Stomach (tissue), 4 donors: ENCODE measurements at regions not wholly inside any gene's neighbourhood (a gene's known extent, or its start where the extent isn't known, plus 50 kb on each side); places are given as distances from the start of the nearest gene placed in this dataset.

Source experiments
- CTCF ChIP-seq, 7 experiments: fragments of 450-650 bp in 4 of 7; fragments of 200-600 bp in 3 of 7; sonication (generic) in 3 of 7; IDR thresholded peaks; one replicate each; pipeline ENCODE4 v1.5.1; 2016 to 2019; ENCODE audit warnings: antibody characterized with exemption in 7 of 7, control low read depth in 2 of 7, mild to moderate bottlenecking in 1 of 7
- POLR2A ChIP-seq, 4 donors: fragments of 450-650 bp; IDR thresholded peaks; one replicate each; pipeline ENCODE4 v1.6.1; 2016; ENCODE audit warnings: antibody characterized with exemption in 4 of 4, control low read depth in 2 of 4, mild to moderate bottlenecking in 1 of 4, moderate library complexity in 1 of 4
- POLR2AphosphoS5 ChIP-seq, 3 donors: sonication (generic); formaldehyde crosslinking; IDR thresholded peaks; one replicate each; pipeline ENCODE4 v1.6.1; 2016; ENCODE audit warnings: antibody characterized with exemption in 3 of 3

- TF ChIP-seq CTCF (IDR thresholded peaks at IDR 0.05) (no peak), POLR2AphosphoS5 (IDR thresholded peaks at IDR 0.05) (no peak), POLR2A (IDR thresholded peaks at IDR 0.05) (no peak)
These were observed 153.2 kb upstream of the CNTNAP4 start for GRCh38 chr16:76123966-76124365.
